GM19240 (cell line): ENCODE measurements at regions not wholly inside any gene's neighbourhood (a gene's known extent, or its start where the extent isn't known, plus 50 kb on each side); places are given as distances from the start of the nearest gene placed in this dataset.

Experiments
- DNase-seq: peaks from one replicate; pipeline ENCODE4 v3.0.0; 2011; ENCODE audit warnings: low spot score; ENCODE audit not compliant: insufficient read length

GRCh38 chr6:16976385-16977183 is 125.3 kb upstream of the STMND1 start:
- DNase-seq: no peak

- DNase-seq: no peak
Measured at GRCh38 chr6:16974704-16975359, 127.0 kb upstream of the STMND1 start.

- DNase-seq: no peak
Measured at GRCh38 chr6:16974387-16974673, 127.5 kb upstream of the STMND1 start.

GRCh38 chr6:16973545-16974386 is 128.1 kb upstream of the STMND1 start:
- DNase-seq: no peak

- no peak for DNase-seq
Measured at GRCh38 chr6:16973051-16973450, 128.8 kb upstream of the STMND1 start.

GRCh38 chr6:16972535-16972934 is 129.3 kb upstream of the STMND1 start:
- DNase-seq: no peak

- DNase-seq: no peak
Measured at GRCh38 chr6:16969699-16970655, 131.9 kb upstream of the STMND1 start.

GRCh38 chr6:16968101-16968500 is 133.7 kb upstream of the STMND1 start:
- no peak for DNase-seq

GRCh38 chr6:16967470-16967817 is 134.4 kb upstream of the STMND1 start:
- no peak for DNase-seq

GRCh38 chr6:16966791-16967469 is 134.9 kb upstream of the STMND1 start:
- DNase-seq: no peak

- DNase-seq: no peak
Measured at GRCh38 chr6:16965689-16966088, 136.2 kb upstream of the STMND1 start.

- DNase-seq: peak; percentile 18
Measured at GRCh38 chr6:16964553-16965499, 137.0 kb upstream of the STMND1 start.

- DNase-seq: no peak
Measured at GRCh38 chr6:16961577-16961976, 140.3 kb upstream of the STMND1 start.

GRCh38 chr6:16959789-16960188 is 142.1 kb upstream of the STMND1 start:
- DNase-seq: no peak

- no peak for DNase-seq
Measured at GRCh38 chr6:16956361-16956760, 145.5 kb upstream of the STMND1 start.

GRCh38 chr6:16955899-16956298 is 146.0 kb upstream of the STMND1 start:
- DNase-seq: no peak

- DNase-seq: no peak
Measured at GRCh38 chr6:16953905-16954304, 147.9 kb upstream of the STMND1 start.

GRCh38 chr6:16953446-16953845 is 148.4 kb upstream of the STMND1 start:
- DNase-seq: no peak

- DNase-seq: no peak
Measured at GRCh38 chr6:16950825-16951495, 150.9 kb upstream of the STMND1 start.
